HT1080 (cell line): ENCODE measurements at regions not wholly inside any gene's neighbourhood (a gene's known extent, or its start where the extent isn't known, plus 50 kb on each side); places are given as distances from the start of the nearest gene placed in this dataset.
A peak's percentile ranks its signal among the peaks of the same experiment; 100 is the strongest.
"Not testable (repeated sequence)": the region's sequence is repeated elsewhere in the genome, so short reads cannot be mapped to it uniquely, and the experiment has no call there.

Source experiments
- DNase-seq: peaks from one replicate; pipeline ENCODE4 v3.0.0-alpha.2; 2015; ENCODE audit warnings: low read depth

- DNase-seq, result peak; percentile 1
These were observed 1294.5 kb downstream of the KHDRBS2 start for GRCh38 chr6:60991427-60992028.

GRCh38 chr6:60952500-60952899 is 1333.5 kb downstream of the KHDRBS2 start:
- DNase-seq, result peak; percentile 49

- not testable (repeated sequence) for DNase-seq
These were observed 1335.7 kb downstream of the KHDRBS2 start for GRCh38 chr6:60950221-60950923.

- peak; percentile 54 for DNase-seq
These were observed 1338.6 kb downstream of the KHDRBS2 start for GRCh38 chr6:60947416-60947815.

- DNase-seq, result not testable (repeated sequence)
These were observed 1341.2 kb downstream of the KHDRBS2 start for GRCh38 chr6:60944803-60945202.

- DNase-seq, result not testable (repeated sequence)
These were observed 1350.1 kb downstream of the KHDRBS2 start for GRCh38 chr6:60935970-60936369.

- DNase-seq, result not testable (repeated sequence)
These were observed 1366.4 kb downstream of the KHDRBS2 start for GRCh38 chr6:60919652-60920051.

- DNase-seq, result not testable (repeated sequence)
These were observed 1382.2 kb downstream of the KHDRBS2 start for GRCh38 chr6:60903860-60904259.

- not testable (repeated sequence) for DNase-seq
These were observed 1392.7 kb downstream of the KHDRBS2 start for GRCh38 chr6:60893374-60893773.

GRCh38 chr6:60891606-60892005 is 1394.4 kb downstream of the KHDRBS2 start:
- DNase-seq, result no peak

GRCh38 chr6:60877396-60877795 is 1408.6 kb downstream of the KHDRBS2 start:
- not testable (repeated sequence) for DNase-seq

- DNase-seq, result not testable (repeated sequence)
These were observed 1415.2 kb downstream of the KHDRBS2 start for GRCh38 chr6:60870779-60871178.

GRCh38 chr6:60867548-60867947 is 1418.5 kb downstream of the KHDRBS2 start:
- DNase-seq, result no peak

GRCh38 chr6:60843175-60843982 is 1442.6 kb downstream of the KHDRBS2 start:
- peak; percentile 9 for DNase-seq

GRCh38 chr6:60830726-60831125 is 1455.3 kb downstream of the KHDRBS2 start:
- DNase-seq, result not testable (repeated sequence)

GRCh38 chr6:60822597-60822996 is 1463.4 kb downstream of the KHDRBS2 start:
- DNase-seq, result not testable (repeated sequence)

- DNase-seq, result not testable (repeated sequence)
These were observed 1468.0 kb downstream of the KHDRBS2 start for GRCh38 chr6:60818072-60818471.

GRCh38 chr6:60814784-60815183 is 1471.2 kb downstream of the KHDRBS2 start:
- DNase-seq, result not testable (repeated sequence)

GRCh38 chr6:60813897-60814596 is 1472.0 kb downstream of the KHDRBS2 start:
- DNase-seq, result peak; percentile 5

GRCh38 chr6:60810216-60810615 is 1475.8 kb downstream of the KHDRBS2 start:
- DNase-seq, result not testable (repeated sequence)

GRCh38 chr6:60799146-60799545 is 1486.9 kb downstream of the KHDRBS2 start:
- peak; percentile 5 for DNase-seq
